ENCODE measurements at regions not wholly inside any gene's neighbourhood (a gene's known extent, or its start where the extent isn't known, plus 50 kb on each side); places are given as distances from the start of the nearest gene placed in this dataset.

DNA sequence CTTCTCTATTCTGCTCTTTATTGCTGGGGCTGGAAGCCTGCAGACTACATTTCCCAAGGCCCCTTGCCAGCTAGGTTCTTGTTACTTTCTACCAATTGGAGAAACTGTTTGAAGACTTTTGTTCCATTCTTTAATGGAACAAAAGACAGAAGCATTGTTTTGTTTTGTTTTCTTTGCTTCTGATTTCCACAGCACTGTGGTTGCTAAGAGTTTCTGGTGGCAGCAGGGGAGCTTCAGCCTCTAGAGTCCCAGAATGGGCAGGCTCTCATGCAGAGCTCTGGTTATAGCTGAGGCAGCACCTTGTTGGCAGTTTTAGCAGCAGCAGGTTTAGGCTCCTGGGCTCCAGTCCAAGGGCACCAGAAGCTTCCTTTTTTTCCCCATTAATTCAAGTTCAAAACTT is 234.3 kb downstream of the ETAA1 start:
- DNase-seq (ENCODE audit: low read depth, low spot score) = no peak
- Histone ChIP-seq H3K79me2 (ENCODE audit: control insufficient read depth, insufficient read depth, low read length) (no peaks in the 10 kb centered on the region), H3K27me3 (replicated peaks in 1 of 2; ENCODE audit: control insufficient read depth in 2 of 2, insufficient read depth in 2 of 2, low read length in 1 of 2) (no peaks in the 10 kb centered on the region), H4K20me1 (ENCODE audit: control insufficient read depth, insufficient read depth) (no peaks in the 10 kb centered on the region), H3K36me3 (ENCODE audit: control insufficient read depth in 2 of 2, insufficient read depth in 2 of 2, low read length in 1 of 2) (no peaks in the 10 kb centered on the region), H3K9ac (ENCODE audit: control insufficient read depth, insufficient read depth, low read length) (no peak overlapping the region), H3K4me2 (ENCODE audit: control insufficient read depth, insufficient read depth) (no peak overlapping the region), H3K9me3 (replicated peaks; ENCODE audit: control insufficient read depth, insufficient read depth, low read length) (no peaks in the 10 kb centered on the region), H3K4me3 (no peak overlapping the region), H3K27ac (ENCODE audit: control insufficient read depth, insufficient read depth) (no peak overlapping the region), H2AFZ (ENCODE audit: control insufficient read depth, low read depth, low read length) (no peak overlapping the region), H3K4me1 (ENCODE audit: control insufficient read depth, insufficient read depth, low read length) (no peaks in the 10 kb centered on the region)
- POLR2A ChIA-PET = no interaction called here
- RAD21 ChIA-PET (ENCODE audit: unreplicated experiment) = no interaction called here
- SMC1A ChIA-PET (ENCODE audit: uncharacterized antibody, unreplicated experiment) = interaction anchor here (1.1 kb wide), 1 partner anchor 21 kb away, joined by 3 read pairs; no protein-coding TSS in a partner anchor
- in situ Hi-C loops (cut with MboI) (no loop called here), intact Hi-C loops (cut with micrococcal nuclease; ENCODE audit: unreplicated experiment) (no loop called here)
- FAIRE-seq = no peak
- no TSS peak for BruUV-seq (replicated peaks)
- no peak for ATAC-seq
- TF ChIP-seq MEF2B (IDR thresholded peaks at IDR 0.05; ENCODE audit: partially characterized antibody, poor library complexity, severe bottlenecking) = no peak
- TF ChIP-seq, protein P1, sequence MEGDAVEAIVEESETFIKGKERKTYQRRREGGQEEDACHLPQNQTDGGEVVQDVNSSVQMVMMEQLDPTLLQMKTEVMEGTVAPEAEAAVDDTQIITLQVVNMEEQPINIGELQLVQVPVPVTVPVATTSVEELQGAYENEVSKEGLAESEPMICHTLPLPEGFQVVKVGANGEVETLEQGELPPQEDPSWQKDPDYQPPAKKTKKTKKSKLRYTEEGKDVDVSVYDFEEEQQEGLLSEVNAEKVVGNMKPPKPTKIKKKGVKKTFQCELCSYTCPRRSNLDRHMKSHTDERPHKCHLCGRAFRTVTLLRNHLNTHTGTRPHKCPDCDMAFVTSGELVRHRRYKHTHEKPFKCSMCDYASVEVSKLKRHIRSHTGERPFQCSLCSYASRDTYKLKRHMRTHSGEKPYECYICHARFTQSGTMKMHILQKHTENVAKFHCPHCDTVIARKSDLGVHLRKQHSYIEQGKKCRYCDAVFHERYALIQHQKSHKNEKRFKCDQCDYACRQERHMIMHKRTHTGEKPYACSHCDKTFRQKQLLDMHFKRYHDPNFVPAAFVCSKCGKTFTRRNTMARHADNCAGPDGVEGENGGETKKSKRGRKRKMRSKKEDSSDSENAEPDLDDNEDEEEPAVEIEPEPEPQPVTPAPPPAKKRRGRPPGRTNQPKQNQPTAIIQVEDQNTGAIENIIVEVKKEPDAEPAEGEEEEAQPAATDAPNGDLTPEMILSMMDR (IDR thresholded peaks at IDR 0.05 in 2 of 3, conservative IDR thresholded peaks at IDR 0.05 in 1 of 3; ENCODE audit: control insufficient read depth in 2 of 3, extremely low read depth in 1 of 3, insufficient read depth in 1 of 3, low read depth in 3 of 3, low read length in 3 of 3) = no peak
- TF ChIP-seq, protein P2, sequence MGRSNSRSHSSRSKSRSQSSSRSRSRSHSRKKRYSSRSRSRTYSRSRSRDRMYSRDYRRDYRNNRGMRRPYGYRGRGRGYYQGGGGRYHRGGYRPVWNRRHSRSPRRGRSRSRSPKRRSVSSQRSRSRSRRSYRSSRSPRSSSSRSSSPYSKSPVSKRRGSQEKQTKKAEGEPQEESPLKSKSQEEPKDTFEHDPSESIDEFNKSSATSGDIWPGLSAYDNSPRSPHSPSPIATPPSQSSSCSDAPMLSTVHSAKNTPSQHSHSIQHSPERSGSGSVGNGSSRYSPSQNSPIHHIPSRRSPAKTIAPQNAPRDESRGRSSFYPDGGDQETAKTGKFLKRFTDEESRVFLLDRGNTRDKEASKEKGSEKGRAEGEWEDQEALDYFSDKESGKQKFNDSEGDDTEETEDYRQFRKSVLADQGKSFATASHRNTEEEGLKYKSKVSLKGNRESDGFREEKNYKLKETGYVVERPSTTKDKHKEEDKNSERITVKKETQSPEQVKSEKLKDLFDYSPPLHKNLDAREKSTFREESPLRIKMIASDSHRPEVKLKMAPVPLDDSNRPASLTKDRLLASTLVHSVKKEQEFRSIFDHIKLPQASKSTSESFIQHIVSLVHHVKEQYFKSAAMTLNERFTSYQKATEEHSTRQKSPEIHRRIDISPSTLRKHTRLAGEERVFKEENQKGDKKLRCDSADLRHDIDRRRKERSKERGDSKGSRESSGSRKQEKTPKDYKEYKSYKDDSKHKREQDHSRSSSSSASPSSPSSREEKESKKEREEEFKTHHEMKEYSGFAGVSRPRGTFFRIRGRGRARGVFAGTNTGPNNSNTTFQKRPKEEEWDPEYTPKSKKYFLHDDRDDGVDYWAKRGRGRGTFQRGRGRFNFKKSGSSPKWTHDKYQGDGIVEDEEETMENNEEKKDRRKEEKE (IDR thresholded peaks at IDR 0.05) = no peak
- no peak for TF ChIP-seq STAT1 (conservative IDR thresholded peaks at IDR 0.05)
- TF ChIP-seq, protein P3, sequence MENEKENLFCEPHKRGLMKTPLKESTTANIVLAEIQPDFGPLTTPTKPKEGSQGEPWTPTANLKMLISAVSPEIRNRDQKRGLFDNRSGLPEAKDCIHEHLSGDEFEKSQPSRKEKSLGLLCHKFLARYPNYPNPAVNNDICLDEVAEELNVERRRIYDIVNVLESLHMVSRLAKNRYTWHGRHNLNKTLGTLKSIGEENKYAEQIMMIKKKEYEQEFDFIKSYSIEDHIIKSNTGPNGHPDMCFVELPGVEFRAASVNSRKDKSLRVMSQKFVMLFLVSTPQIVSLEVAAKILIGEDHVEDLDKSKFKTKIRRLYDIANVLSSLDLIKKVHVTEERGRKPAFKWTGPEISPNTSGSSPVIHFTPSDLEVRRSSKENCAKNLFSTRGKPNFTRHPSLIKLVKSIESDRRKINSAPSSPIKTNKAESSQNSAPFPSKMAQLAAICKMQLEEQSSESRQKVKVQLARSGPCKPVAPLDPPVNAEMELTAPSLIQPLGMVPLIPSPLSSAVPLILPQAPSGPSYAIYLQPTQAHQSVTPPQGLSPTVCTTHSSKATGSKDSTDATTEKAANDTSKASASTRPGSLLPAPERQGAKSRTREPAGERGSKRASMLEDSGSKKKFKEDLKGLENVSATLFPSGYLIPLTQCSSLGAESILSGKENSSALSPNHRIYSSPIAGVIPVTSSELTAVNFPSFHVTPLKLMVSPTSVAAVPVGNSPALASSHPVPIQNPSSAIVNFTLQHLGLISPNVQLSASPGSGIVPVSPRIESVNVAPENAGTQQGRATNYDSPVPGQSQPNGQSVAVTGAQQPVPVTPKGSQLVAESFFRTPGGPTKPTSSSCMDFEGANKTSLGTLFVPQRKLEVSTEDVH (IDR thresholded peaks at IDR 0.05; ENCODE audit: low read depth, partially characterized antibody) = no peak
- TF ChIP-seq SREBF1 (IDR thresholded peaks at IDR 0.05; ENCODE audit: low read length) = no peak
- CTCF ChIA-PET = no interaction called here

Measured in GM12878 (cell line).